Ishikawa (cell line): ENCODE measurements at regions not wholly inside any gene's neighbourhood (a gene's known extent, or its start where the extent isn't known, plus 50 kb on each side); places are given as distances from the start of the nearest gene placed in this dataset.

Experiments used
- CREB1 ChIP-seq: IDR thresholded peaks from 2 replicates; pipeline ENCODE4 v1.6.1; 2012; ENCODE audit warnings: low read depth
- EGR1 ChIP-seq: IDR thresholded peaks from 2 replicates; pipeline ENCODE4 v1.6.1; 2012
- EP300 ChIP-seq: IDR thresholded peaks from 2 replicates; pipeline ENCODE4 v1.6.1; 2012; ENCODE audit warnings: borderline replicate concordance
- FOXM1 ChIP-seq: IDR thresholded peaks from 2 replicates; pipeline ENCODE4 v1.6.1; 2012; ENCODE audit warnings: low read depth, borderline replicate concordance
- MAX ChIP-seq: IDR thresholded peaks from 2 replicates; pipeline ENCODE4 v1.6.1; 2012
- REST ChIP-seq: IDR thresholded peaks from 2 replicates; pipeline ENCODE4 v1.6.1; 2012; ENCODE audit warnings: low read depth, mild to moderate bottlenecking
- TAF1 ChIP-seq: IDR thresholded peaks from 2 replicates; pipeline ENCODE4 v1.6.1; 2012; ENCODE audit warnings: low read depth, mild to moderate bottlenecking
- YY1 ChIP-seq: IDR thresholded peaks from 2 replicates; pipeline ENCODE4 v1.6.1; 2012; ENCODE audit warnings: low read depth
- ZBTB7A ChIP-seq: IDR thresholded peaks from 2 replicates; pipeline ENCODE4 v1.6.1; 2012; ENCODE audit warnings: low read depth

- TF ChIP-seq EGR1: no peak
- TF ChIP-seq EP300: no peak
- TF ChIP-seq MAX: no peak
- no peak for TF ChIP-seq YY1
- no peak for TF ChIP-seq ZBTB7A
- no peak for TF ChIP-seq CREB1
- no peak for TF ChIP-seq TAF1
- no peak for TF ChIP-seq REST
- TF ChIP-seq FOXM1: no peak
Measured at GRCh38 chr15:38648121-38648843, 83.7 kb upstream of the RASGRP1 start.
